Mesenchymal stem cell (in vitro differentiated cells and primary cell): ENCODE measurements at regions not wholly inside any gene's neighbourhood (a gene's known extent, or its start where the extent isn't known, plus 50 kb on each side); places are given as distances from the start of the nearest gene placed in this dataset.

Experiments used
- DNase-seq: peaks from one replicate; pipeline ENCODE4 v3.0.0-alpha.2; 2013
- H2AFZ ChIP-seq: one replicate; pipeline ENCODE4 v1.6.1; 2013; ENCODE audit warnings: low read depth, mild to moderate bottlenecking, control low read depth, inconsistent platforms, low read length, moderate library complexity
- H2AK5ac ChIP-seq: 2 replicates; pipeline ENCODE4 v1.6.1; 2013; ENCODE audit warnings: low read length, moderate library complexity, mild to moderate bottlenecking, inconsistent platforms; ENCODE audit not compliant: severe bottlenecking
- H2BK120ac ChIP-seq: one replicate; pipeline ENCODE4 v1.6.1; 2013; ENCODE audit warnings: low read depth, mild to moderate bottlenecking, inconsistent platforms, low read length, moderate library complexity
- H2BK12ac ChIP-seq, 2 experiments: one replicate each; pipeline ENCODE4 v1.6.1; 2013; ENCODE audit warnings: inconsistent platforms in 2 of 2, low read length in 2 of 2, mild to moderate bottlenecking in 2 of 2, moderate library complexity in 2 of 2, control low read depth in 1 of 2
- H2BK15ac ChIP-seq: one replicate; pipeline ENCODE4 v1.6.1; 2013; ENCODE audit warnings: mild to moderate bottlenecking, low read depth, inconsistent platforms; ENCODE audit not compliant: poor library complexity, severe bottlenecking
- H2BK5ac ChIP-seq: 2 replicates; pipeline ENCODE4 v1.6.1; 2013; ENCODE audit warnings: low read depth, mild to moderate bottlenecking, low read length, control low read depth, inconsistent platforms; ENCODE audit not compliant: poor library complexity, severe bottlenecking
- H3K14ac ChIP-seq, 2 experiments: one replicate each; pipeline ENCODE4 v1.6.1; 2013; ENCODE audit warnings: inconsistent platforms in 2 of 2, low read length in 2 of 2, control low read depth in 1 of 2, mild to moderate bottlenecking in 1 of 2, moderate library complexity in 1 of 2
- H3K18ac ChIP-seq, 2 experiments: one replicate each; pipeline ENCODE4 v1.6.1; 2013; ENCODE audit warnings: inconsistent platforms in 2 of 2, low read length in 2 of 2, control low read depth in 1 of 2, low read depth in 1 of 2, mild to moderate bottlenecking in 1 of 2
- H3K23ac ChIP-seq, 2 experiments: one replicate each; pipeline ENCODE4 v1.6.1; 2013; ENCODE audit warnings: inconsistent platforms in 2 of 2, low read length in 2 of 2, mild to moderate bottlenecking in 2 of 2, moderate library complexity in 2 of 2, control low read depth in 1 of 2
- H3K27ac ChIP-seq: 2 replicates; pipeline ENCODE4 v1.5.1; 2013; ENCODE audit warnings: mild to moderate bottlenecking, moderate library complexity, low read length, control low read depth, inconsistent platforms; ENCODE audit not compliant: poor library complexity, severe bottlenecking
- H3K27me3 ChIP-seq, 2 experiments: 2 replicates each; pipeline versions ENCODE4 v1.6.1 to v1.7.0; 2013; ENCODE audit warnings: low read length in 2 of 2, mild to moderate bottlenecking in 2 of 2, moderate library complexity in 2 of 2, control low read depth in 1 of 2, inconsistent platforms in 1 of 2; ENCODE audit not compliant: control insufficient read depth in 1 of 2, insufficient read depth in 1 of 2
- H3K36me3 ChIP-seq, 2 experiments: 2 replicates each; pipeline versions ENCODE4 v1.6.1 to v1.7.0; 2013; ENCODE audit warnings: low read length in 2 of 2, control low read depth in 1 of 2, inconsistent platforms in 1 of 2, low read depth in 1 of 2, mild to moderate bottlenecking in 1 of 2; ENCODE audit not compliant: insufficient read depth in 2 of 2, control insufficient read depth in 1 of 2
- H3K4ac ChIP-seq, 2 experiments: one replicate each; pipeline ENCODE4 v1.6.1; 2013; ENCODE audit warnings: inconsistent platforms in 2 of 2, low read length in 2 of 2, mild to moderate bottlenecking in 2 of 2, moderate library complexity in 2 of 2, control low read depth in 1 of 2, low read depth in 1 of 2
- H3K4me1 ChIP-seq: 2 replicates; pipeline ENCODE4 v1.6.1; 2013; ENCODE audit warnings: low read depth, low read length, control low read depth; ENCODE audit not compliant: control insufficient read depth, insufficient read depth
- H3K4me2 ChIP-seq: 2 replicates; pipeline ENCODE4 v1.6.1; 2013; ENCODE audit warnings: low read length, mild to moderate bottlenecking, inconsistent platforms; ENCODE audit not compliant: poor library complexity, severe bottlenecking
- H3K4me3 ChIP-seq, 2 experiments: 2 replicates each; pipeline versions ENCODE4 v1.5.1 to v1.7.0; 2013; ENCODE audit warnings: low read length in 2 of 2, mild to moderate bottlenecking in 2 of 2, control low read depth in 1 of 2, low read depth in 1 of 2; ENCODE audit not compliant: insufficient read depth in 1 of 2
- H3K79me1 ChIP-seq: replicated peaks from 2 replicates; pipeline ENCODE4 v1.6.1; 2013; ENCODE audit warnings: mild to moderate bottlenecking, control low read depth, low read length, inconsistent platforms; ENCODE audit not compliant: poor library complexity, severe bottlenecking
- H3K9ac ChIP-seq: 2 replicates; pipeline ENCODE4 v1.7.0; 2013; ENCODE audit warnings: mild to moderate bottlenecking, low read length, moderate library complexity
- H3K9me3 ChIP-seq: 2 replicates; pipeline ENCODE4 v1.7.0; 2013; ENCODE audit warnings: mild to moderate bottlenecking, low read length; ENCODE audit not compliant: control insufficient read depth
- H4K8ac ChIP-seq: one replicate; pipeline ENCODE4 v1.6.1; 2013; ENCODE audit warnings: inconsistent platforms, mild to moderate bottlenecking, low read length, moderate library complexity
- H4K91ac ChIP-seq: one replicate; pipeline ENCODE4 v1.6.1; 2013; ENCODE audit warnings: mild to moderate bottlenecking, low read length, inconsistent platforms
- WGBS: methylation state at CpG from one replicate; pipeline ENCODE4 v1.1.7; 2013; ENCODE audit warnings: mixed read lengths; 5-methylcytosine and 5-hydroxymethylcytosine counted together

- Histone ChIP-seq H3K27ac (no peak overlapping the region), H4K8ac (no peak overlapping the region), H3K4me1 (no peaks in the 10 kb centered on the region), H2BK5ac (no peak overlapping the region), H3K14ac (no peak overlapping the region), H3K36me3 (no peaks in the 10 kb centered on the region), H3K27me3 (no peaks in the 10 kb centered on the region), H3K18ac (no peak overlapping the region), H3K4me2 (no peak overlapping the region), H3K9me3 (no peaks in the 10 kb centered on the region), H3K4me3 (no peak overlapping the region), H2BK12ac (no peak overlapping the region), H2AK5ac (no peak overlapping the region), H3K79me1 (no peaks in the 10 kb centered on the region), H3K23ac (no peak overlapping the region), H2BK120ac (no peak overlapping the region), H2AFZ (no peak overlapping the region), H2BK15ac (no peak overlapping the region), H4K91ac (no peak overlapping the region), H3K4ac (no peak overlapping the region), H3K9ac (no peak overlapping the region)
- no peak for DNase-seq
- 87% methylated on average over 7 of the region's 7 CpGs for WGBS
Observed at GRCh38 chr7:114786455-114786854, 135.4 kb upstream of the MDFIC start.

GRCh38 chr7:114787556-114787955 is 134.3 kb upstream of the MDFIC start:
- no peak overlapping the region for H2BK15ac ChIP-seq
- no peaks in the 10 kb centered on the region for H3K79me1 ChIP-seq
- no peak overlapping the region for H3K9ac ChIP-seq
- no peak overlapping the region for H3K4me2 ChIP-seq
- 100% methylated on average over 1 of the region's 1 CpG for WGBS
- no peaks in the 10 kb centered on the region for H3K36me3 ChIP-seq
- no peak overlapping the region for H4K8ac ChIP-seq
- no peak overlapping the region for H3K14ac ChIP-seq
- H2AFZ ChIP-seq, result no peak overlapping the region
- H2BK5ac ChIP-seq, result no peak overlapping the region
- no peak overlapping the region for H3K23ac ChIP-seq
- DNase-seq, result no peak
- H3K4me1 ChIP-seq, result no peaks in the 10 kb centered on the region
- H3K4ac ChIP-seq, result no peak overlapping the region
- no peak overlapping the region for H2AK5ac ChIP-seq
- no peaks in the 10 kb centered on the region for H3K27me3 ChIP-seq
- no peak overlapping the region for H3K18ac ChIP-seq
- no peak overlapping the region for H2BK120ac ChIP-seq
- H2BK12ac ChIP-seq, result no peak overlapping the region
- no peak overlapping the region for H3K4me3 ChIP-seq
- H3K9me3 ChIP-seq, result no peaks in the 10 kb centered on the region
- H3K27ac ChIP-seq, result no peak overlapping the region
- H4K91ac ChIP-seq, result no peak overlapping the region

GRCh38 chr7:114788706-114789105 is 133.2 kb upstream of the MDFIC start:
- H3K36me3 ChIP-seq, result no peaks in the 10 kb centered on the region
- no peak overlapping the region for H3K9ac ChIP-seq
- no peak overlapping the region for H3K4ac ChIP-seq
- H3K27me3 ChIP-seq, result no peaks in the 10 kb centered on the region
- H2BK12ac ChIP-seq, result no peak overlapping the region
- no peaks in the 10 kb centered on the region for H3K79me1 ChIP-seq
- no peaks in the 10 kb centered on the region for H3K9me3 ChIP-seq
- H3K4me2 ChIP-seq, result no peak overlapping the region
- no peak overlapping the region for H2BK120ac ChIP-seq
- H3K4me3 ChIP-seq, result no peak overlapping the region
- no peak overlapping the region for H3K14ac ChIP-seq
- H3K23ac ChIP-seq, result no peak overlapping the region
- H3K4me1 ChIP-seq, result no peaks in the 10 kb centered on the region
- H2AK5ac ChIP-seq, result no peak overlapping the region
- WGBS, result 95% methylated on average over 3 of the region's 4 CpGs
- no peak for DNase-seq
- no peak overlapping the region for H4K8ac ChIP-seq
- no peak overlapping the region for H3K18ac ChIP-seq
- no peak overlapping the region for H4K91ac ChIP-seq
- no peak overlapping the region for H2AFZ ChIP-seq
- no peak overlapping the region for H2BK15ac ChIP-seq
- H2BK5ac ChIP-seq, result no peak overlapping the region
- no peak overlapping the region for H3K27ac ChIP-seq

- no peaks in the 10 kb centered on the region for H3K36me3 ChIP-seq
Observed at GRCh38 chr7:114789161-114789560, 132.7 kb upstream of the MDFIC start.

More at GRCh38 chr7:114789161-114789560, 132.7 kb upstream of the MDFIC start:
- no peak overlapping the region for H2BK120ac ChIP-seq
- no peaks in the 10 kb centered on the region for H3K79me1 ChIP-seq
- no peaks in the 10 kb centered on the region for H3K9me3 ChIP-seq
- no peak for DNase-seq
- H2AFZ ChIP-seq, result no peak overlapping the region
- no CpG with 5 or more reads among the region's 2 CpGs for WGBS
- no peak overlapping the region for H3K18ac ChIP-seq
- H3K14ac ChIP-seq, result no peak overlapping the region
- H3K9ac ChIP-seq, result peak overlapping the region; percentile 49
- no peak overlapping the region for H3K4me3 ChIP-seq
- H3K23ac ChIP-seq, result no peak overlapping the region
- H4K91ac ChIP-seq, result no peak overlapping the region
- no peak overlapping the region for H3K4ac ChIP-seq
- no peaks in the 10 kb centered on the region for H3K27me3 ChIP-seq
- no peak overlapping the region for H3K27ac ChIP-seq
- no peak overlapping the region for H4K8ac ChIP-seq
- no peak overlapping the region for H2BK5ac ChIP-seq
- H3K4me1 ChIP-seq, result no peaks in the 10 kb centered on the region
- no peak overlapping the region for H2BK12ac ChIP-seq
- no peak overlapping the region for H2BK15ac ChIP-seq
- H3K4me2 ChIP-seq, result no peak overlapping the region
- no peak overlapping the region for H2AK5ac ChIP-seq
